CD1c-positive myeloid dendritic cell (primary cell): ENCODE measurements at regions not wholly inside any gene's neighbourhood (a gene's known extent, or its start where the extent isn't known, plus 50 kb on each side); places are given as distances from the start of the nearest gene placed in this dataset.
"Not testable (repeated sequence)": the region's sequence is repeated elsewhere in the genome, so short reads cannot be mapped to it uniquely, and the experiment has no call there.

Experiments
- DNase-seq: peaks from one replicate; pipeline ENCODE4 v3.0.0-alpha.2; 2016; ENCODE audit errors: extremely low spot score

DNA sequence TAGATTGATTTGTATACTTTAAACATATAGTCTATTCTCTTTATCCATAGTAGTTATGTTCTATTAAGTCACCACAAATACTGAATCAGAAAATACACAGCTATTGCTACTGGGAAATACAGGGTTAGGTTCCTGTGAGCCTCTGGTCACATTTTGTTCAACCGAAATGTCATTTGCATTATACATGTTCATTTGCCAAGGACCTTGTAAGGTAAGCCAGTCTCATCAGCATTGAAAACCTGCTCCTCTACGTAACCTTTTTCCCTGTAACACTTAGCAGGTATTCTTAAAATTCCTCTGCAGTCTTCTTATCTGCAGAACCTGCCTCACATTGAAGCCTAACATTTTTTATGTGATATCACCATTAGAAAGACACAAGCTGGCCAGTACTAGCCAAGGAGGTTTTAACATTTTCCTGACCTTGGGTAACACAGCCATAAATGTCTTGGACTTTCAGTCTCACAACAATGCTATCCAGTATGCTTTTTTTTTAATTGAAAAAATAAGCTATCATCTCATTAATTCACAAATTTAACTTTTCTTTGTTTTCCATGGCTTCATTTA lies 765.7 kb upstream of the IGFBP7 start:
- no peak for DNase-seq

DNA sequence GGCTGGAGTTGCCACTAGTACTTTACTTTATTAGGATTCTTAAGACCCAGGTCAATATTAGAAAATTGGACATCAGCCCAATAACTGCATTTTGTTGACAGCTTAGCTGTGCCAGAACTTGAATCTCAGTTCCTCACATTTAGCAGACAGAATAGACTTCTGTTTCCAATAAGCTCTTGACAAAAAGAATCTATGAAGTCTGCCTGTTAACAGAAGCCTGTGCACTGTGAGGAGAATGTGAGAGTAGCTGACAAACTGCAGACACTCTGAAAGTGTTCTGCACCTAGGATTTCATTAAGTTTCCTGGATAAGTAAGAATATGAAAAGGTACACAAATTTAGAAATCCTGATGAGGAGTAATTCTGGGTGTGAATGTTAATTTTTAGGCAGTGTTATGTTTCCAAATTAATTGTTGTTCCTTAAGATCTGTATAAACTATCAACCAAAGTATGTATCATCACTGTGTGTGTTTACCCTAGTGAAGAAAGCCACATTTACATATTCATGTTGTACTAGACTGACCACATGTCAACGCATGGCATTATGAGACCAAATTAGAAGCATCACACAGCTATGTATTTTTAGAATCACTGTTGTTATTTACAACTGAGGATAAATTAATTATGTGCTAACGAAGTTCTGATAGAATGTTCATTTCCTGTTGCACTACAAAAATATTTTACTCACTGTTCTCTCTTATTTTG lies 756.4 kb upstream of the IGFBP7 start:
- no peak for DNase-seq

DNA sequence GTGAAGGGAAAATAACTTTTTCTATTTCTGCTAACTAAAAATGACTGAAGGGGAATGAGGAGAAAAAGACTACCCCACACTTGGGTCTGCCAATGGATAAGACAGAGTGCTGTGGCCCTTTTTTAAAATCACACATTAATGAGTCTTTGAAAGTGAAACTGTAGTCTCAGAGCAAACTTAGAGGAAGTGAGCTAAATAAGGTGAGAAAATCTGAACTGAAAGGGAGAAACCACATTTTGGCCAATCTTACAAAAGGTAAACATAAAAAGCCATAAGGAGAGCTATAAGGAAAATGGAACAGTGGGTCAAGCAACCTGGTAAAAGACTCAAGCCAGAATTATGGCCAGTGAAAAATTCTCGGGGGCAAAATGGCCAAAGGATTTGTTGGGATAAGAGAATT lies 755.1 kb upstream of the IGFBP7 start:
- no peak for DNase-seq

DNA sequence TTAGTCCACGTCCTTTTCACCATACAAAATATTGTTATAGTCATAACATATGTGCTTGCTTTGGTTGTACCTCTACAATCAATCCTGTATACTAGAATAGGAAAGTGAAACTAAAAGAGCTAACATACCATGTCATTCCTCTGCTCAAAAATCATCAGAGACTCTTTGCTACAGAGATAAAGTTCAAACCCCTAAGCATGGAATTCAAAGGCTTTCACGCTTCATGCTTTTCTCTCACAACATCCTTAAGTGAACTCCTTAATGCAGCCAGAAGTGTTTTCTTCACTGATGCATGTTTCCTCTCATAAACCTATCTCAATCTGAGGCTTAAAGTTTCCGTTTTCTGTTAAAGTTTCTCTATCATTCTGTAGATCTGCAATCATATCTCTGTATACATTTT lies 744.6 kb upstream of the IGFBP7 start:
- no peak for DNase-seq

DNA sequence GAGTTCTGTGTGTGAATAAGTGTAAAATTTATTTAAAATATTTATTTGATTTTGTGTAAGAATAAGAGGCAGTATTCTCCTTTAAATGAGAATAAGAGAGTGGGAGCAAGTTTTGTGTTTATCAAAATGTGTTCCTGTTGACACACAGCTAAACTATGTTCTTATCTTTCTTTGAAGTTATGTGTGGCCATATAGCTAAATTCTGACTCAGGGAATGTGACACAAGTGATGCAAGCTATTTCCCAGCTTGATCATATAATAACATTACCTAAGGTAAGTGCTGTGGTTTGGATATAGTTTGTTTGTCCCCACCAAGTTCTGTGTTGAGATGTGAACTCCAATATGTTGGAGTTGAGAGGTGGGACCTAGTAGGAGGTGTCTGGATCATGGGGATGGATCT lies 740.0 kb upstream of the IGFBP7 start:
- DNase-seq: no peak

DNA sequence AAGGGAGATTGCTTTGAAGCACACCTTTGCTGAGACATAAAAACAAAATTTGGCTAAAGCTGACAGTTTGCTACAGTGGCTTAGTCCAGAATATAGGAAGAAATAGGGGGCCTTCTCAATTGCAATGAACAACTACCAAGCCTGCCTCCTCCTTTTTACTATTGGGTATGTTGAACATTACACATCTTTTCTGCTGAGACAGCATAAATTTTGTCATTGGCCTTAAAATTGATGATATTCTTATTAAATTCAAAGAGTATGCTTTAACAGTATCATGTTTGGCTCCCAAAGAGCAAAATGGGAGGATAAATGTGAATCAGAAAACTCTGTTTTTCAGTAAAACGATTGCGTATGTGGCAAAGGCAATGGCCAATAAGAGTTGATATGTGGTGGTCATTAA lies 721.9 kb upstream of the IGFBP7 start:
- no peak for DNase-seq

DNA sequence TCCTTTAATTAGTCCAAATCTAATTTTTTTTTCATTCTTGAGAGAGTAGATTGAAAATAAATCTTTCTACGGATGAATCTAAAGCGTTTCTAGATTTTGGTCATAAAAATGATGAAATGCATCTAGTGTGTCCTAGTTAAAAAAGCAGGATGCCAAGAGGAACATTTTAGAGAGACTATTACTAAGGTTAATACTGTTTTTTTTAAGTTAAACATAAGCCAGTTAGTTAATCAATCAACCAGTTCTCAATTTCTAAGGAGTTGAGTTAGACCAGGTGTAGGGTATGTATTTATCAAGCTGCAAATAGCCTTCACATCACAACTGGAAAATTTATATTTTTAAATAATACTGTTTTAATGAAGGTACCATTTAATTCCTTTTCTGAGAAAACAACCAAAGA lies 679.5 kb upstream of the IGFBP7 start:
- DNase-seq: no peak

DNA sequence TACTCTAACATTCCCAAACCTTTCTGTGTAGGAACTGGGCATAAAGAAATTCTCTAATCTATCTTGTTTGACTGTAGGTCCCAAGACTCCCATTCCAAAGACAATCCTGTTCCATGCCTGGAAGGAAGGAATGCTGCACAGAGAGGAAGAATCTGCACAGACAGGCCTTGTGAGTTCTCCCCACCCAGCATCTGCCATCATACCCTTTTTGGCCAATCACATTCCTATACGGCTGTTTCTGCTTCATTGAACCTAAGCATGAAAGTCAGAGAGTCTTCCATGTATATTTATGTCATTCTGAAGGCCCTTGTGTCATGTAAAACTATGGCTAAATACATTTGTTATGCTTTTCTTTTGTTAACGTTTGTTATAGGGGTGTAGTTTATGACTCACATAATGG lies 667.7 kb upstream of the IGFBP7 start:
- no peak for DNase-seq

DNA sequence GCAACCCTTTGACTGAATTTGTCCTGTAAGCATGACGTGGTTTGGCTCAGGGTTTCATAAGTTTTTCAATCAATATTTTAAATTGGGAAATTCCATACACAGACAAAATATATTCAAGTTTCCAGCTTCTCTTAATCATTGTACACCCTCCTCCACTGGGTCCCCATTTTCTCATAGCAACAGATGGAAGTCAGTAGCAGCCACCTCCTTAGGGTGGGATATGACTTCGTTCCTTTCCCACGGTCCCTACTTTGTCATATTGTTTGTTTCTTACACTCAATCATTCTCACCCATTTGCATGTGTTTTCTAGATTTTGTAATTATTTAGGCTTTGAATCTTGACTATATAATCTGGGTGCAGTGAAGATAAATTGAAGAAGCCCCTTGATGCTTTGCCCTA lies 664.5 kb upstream of the IGFBP7 start:
- DNase-seq: no peak

DNA sequence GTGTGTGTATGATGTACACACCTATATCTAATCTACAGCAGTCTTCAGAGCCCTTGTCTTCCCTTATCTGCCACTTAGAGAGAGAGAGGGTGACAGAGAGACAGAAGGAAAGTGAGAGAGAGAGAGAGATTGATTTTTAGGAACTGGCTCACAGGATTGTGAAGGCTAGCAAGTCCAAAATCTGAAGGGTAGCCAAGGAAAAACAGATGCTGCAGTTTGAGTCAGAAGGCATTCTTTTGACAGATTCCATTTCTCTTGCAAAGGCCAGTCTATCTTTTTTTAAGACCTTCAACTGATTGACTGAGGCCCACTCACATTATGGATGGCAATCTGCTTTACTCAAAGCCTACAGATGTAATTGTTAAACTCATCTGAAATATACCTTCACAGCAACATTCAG lies 664.0 kb upstream of the IGFBP7 start:
- DNase-seq: no peak

DNA sequence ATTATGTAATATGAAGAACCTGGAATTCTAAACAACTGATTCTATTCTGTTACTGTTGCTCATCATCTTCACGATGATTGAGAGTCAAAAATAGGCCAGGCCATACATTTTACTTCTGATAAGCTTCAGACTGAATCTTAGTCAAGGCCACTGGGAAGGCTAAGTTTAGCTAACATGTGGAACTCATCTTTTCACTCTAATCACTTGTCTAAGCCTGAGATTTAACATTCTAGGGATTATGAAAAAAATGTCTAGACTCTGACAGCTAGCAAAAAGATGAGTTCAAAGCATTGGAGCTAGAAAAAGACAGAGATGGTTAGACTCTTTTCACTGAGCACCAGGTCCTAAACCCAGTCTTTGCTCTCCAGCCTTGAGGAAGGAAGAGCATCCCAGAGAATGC lies 656.2 kb upstream of the IGFBP7 start:
- no peak for DNase-seq

DNA sequence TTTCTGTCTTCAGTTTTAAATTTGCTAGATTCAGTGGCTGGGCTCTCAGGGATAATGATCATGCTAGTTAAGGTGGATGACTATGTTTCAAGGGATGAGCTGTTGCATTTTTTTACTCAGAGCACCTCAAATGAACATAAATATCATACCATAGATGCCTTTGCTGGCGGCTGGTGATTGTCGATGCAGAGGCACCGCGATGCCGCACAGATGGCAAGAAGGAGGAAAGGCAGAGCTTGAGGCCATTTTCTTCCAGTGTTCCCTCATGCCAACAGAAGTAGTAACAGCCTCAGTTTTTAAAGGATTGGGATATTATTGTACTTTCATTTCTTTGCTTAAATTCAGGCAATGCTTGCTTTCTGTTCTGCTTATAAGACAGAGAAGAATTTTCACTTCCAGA lies 654.7 kb upstream of the IGFBP7 start:
- no peak for DNase-seq

DNA sequence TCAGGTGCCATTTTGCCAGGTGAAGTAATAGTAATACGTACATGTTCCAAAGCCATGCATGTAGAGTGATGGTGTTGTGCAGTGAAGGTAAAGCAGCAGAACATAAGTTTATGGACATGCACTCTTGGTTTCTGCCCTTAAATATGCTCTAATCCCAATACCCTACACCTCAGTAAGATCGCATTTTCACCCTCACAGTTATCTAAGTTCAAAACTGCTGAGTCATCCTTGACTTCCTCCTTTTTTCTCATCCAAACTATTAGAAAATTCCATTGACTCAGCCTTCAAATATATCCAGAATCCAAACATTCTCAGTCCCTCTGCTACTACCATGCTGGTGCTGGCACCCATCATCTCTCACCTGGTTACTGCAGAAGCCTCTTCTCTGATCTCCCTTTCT lies 652.9 kb upstream of the IGFBP7 start:
- DNase-seq: peak; percentile 12

DNA sequence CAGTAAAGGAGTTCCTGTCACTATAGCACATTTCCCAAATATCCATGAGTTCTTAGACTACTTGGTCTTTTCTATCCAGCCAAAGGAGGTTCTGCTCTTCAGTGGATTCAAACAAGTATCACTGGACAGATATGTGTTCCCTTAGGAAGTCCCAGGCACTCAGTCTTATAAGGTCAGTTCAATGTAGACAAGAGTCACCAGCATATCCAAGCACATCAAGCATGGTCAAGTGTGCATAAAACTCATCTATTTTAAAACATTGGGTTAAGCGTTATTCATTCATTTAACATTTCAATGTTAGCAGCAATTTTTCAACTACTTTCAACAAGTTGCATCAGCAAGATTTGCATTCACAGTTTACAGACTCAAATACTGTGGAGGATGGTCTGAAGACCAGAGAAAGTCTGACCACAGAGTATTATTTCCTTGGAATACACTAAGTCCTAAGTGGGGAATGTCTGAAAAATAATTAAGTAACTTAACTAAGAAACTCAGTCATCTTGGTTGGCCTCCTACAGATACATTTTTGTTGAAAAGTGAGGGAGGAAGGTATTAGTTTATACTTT lies 630.5 kb upstream of the IGFBP7 start:
- no peak for DNase-seq

DNA sequence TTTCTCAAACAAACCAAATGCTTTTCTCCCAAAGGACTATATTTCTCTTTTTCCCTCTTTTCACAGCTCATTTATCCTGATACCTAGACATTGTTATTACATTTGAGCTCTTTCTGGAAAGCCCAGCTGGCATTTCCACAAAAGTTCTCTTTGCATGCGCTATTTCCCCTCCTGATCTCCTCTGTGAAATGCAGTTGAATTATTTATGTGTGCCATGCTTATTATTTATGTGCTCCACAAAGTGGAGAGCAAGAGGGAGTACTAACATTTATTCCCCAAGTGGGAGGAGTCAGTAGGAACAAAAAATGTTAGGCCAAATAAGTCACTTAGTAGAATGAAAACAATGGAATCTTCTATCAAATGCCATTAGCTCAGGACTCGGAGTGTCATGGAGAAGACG lies 626.6 kb upstream of the IGFBP7 start:
- no peak for DNase-seq

DNA sequence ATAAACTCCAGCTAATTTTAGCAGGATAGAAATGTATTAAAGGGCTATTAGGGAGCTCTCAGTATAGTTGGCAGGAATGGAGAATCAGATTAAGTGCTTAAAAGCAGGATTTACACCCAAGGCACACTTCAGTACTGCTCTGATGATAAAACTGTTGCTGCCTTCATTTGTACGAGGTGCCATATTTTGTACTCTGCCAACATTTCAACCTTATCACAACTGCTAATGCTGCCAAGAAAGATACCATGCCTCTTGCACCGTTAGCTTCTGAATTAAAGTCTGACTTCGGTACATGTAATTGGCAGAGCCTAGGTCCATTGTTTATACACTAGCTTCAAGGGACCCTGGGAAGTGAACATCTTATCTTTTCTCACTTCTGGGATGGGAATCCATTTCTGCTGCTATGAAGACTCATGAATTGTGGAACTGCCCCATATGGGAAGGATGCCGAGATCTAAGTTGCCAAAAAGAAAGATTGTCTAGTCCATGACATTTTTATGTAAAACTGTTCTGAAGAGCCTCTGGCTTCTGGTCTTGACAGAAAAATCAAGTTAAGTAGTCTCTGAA lies 624.0 kb upstream of the IGFBP7 start:
- DNase-seq: no peak

DNA sequence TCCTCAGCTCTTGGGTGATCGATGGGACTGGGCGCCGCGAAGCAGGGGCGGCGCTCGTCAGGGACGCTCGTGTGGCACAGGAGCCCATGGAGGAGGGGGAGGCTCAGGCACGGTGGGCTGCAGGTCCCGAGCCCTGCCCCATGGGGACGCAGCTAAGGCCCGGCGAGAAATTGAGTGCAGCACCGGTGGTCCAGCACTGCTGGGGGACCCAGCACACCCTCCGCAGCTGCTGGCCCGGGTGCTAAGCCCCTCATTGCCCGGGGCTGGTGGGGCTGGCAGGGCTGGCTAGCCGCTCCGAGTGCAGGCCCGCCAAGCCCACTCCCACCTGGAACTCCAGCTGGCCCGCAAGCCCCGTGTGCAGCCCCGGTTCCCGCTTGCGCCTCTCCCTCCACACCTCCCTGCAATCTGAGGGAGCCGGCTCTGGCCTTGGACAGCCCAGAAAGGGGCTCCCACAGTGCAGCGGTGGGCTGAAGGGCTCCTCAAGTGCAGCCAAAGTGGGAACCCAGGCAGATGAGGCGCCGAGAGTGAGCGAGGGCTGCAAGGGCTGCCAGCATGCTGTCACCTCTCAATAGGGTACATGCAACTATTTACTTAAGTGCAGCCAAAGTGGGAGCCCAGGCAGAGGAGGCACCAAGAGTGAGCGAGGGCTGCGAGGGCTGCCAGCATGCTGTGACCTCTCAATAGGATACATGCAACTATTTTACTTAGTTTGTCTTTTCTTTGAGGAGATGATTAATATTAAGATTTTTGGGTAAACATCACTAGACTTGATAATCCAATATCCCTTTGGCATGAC lies 619.8 kb upstream of the IGFBP7 start:
- DNase-seq: not testable (repeated sequence)

DNA sequence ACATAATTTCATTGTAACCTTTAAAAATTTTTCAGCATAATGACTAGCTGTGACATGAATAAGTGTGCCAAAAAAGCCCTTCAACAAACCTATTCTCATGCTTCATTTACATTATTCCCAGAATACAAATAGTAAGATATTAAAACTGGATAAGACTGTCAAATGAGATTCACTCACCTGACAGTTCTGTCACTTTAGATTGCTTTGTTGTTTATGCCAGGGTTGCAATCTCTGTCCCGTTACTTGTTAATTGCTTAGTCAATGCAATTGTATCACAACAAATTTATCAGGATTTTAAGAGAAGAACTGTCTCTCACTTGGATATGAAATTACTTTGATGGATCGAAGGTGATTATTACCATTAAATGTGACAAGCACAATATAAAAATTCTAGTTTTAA lies 616.0 kb upstream of the IGFBP7 start:
- DNase-seq: no peak

DNA sequence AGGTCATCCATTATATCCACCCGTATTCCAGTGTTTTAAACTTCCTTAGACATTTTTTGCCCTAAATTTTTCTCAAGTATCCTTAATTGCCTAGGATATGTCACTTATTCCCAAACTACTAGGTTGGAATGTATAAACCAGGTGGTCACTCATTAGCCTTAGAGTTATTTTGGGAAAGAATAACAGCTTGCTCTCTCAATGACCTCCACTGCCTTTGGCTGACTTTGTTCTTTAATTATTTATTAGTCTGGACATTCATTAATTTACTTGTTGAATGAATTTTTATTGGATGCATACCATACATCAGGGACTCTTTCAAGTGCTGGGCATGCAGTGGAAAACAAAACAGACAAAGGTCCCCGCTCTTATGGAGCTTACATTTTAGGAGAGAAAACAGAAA lies 609.3 kb upstream of the IGFBP7 start:
- no peak for DNase-seq

DNA sequence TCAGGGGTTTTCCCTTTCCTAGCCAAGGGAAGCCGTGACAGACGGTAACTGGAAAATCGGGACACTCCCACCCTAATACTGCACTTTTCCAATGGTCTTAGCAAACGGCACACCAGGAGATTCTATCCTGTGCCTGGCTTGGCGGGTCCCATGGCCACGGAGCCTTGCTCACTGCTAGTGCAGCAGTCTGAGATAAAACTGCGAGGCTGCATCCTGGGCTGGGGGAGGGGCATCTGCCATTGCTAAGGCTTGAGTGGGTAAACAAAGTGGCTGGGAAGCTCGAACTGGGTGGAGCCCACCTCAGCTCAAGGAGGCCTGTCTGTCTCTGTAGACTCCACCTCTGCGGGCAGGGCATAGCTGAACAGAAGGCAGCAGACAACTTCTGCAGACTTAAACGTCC lies 604.1 kb upstream of the IGFBP7 start:
- DNase-seq: not testable (repeated sequence)

DNA sequence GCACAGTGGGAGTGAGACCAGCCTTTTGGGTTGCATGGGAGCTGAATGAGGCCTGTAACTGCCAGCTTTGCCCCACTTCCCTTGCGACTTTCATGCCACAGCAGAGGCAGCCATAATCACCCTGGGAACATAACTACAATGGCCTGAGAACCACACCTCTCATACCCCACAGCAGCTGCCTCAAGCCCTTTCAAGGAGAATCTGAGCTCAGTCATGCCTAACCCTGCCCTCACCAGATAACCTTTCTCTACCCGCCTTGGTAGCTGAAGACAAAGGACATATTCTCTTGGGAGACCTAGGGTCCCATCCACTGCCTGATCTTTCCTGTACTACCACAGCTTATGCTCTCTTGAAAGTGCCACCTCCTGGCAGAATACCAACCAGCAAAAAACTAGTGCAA lies 599.9 kb upstream of the IGFBP7 start:
- no peak for DNase-seq

DNA sequence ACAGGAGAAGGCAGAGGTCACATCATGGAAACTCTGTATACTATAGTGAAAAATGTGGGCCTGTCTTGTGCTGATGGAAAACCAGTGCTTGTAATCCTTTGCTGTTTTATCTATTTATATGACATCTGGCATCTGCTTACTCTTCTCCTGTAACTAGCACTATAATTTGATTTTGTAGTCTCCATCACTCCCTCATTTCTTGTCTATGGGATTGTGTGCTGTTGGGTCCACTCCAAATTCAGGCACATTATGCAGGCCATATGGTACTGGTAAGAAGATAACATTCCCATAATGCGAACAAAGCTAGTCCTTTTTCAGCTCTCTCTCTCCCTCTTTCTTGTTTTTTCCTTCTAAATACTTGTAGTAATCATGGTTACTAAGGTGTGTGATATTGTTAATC lies 581.2 kb upstream of the IGFBP7 start:
- DNase-seq: no peak
